ENCODE measurements at regions not wholly inside any gene's neighbourhood (a gene's known extent, or its start where the extent isn't known, plus 50 kb on each side); places are given as distances from the start of the nearest gene placed in this dataset.

GRCh38 chr11:122322329-122322728, 206.3 kb upstream of the BLID start:
- TF ChIP-seq, protein P1, sequence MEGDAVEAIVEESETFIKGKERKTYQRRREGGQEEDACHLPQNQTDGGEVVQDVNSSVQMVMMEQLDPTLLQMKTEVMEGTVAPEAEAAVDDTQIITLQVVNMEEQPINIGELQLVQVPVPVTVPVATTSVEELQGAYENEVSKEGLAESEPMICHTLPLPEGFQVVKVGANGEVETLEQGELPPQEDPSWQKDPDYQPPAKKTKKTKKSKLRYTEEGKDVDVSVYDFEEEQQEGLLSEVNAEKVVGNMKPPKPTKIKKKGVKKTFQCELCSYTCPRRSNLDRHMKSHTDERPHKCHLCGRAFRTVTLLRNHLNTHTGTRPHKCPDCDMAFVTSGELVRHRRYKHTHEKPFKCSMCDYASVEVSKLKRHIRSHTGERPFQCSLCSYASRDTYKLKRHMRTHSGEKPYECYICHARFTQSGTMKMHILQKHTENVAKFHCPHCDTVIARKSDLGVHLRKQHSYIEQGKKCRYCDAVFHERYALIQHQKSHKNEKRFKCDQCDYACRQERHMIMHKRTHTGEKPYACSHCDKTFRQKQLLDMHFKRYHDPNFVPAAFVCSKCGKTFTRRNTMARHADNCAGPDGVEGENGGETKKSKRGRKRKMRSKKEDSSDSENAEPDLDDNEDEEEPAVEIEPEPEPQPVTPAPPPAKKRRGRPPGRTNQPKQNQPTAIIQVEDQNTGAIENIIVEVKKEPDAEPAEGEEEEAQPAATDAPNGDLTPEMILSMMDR (IDR thresholded peaks at IDR 0.05) = no peak
- TF ChIP-seq POLR2A (IDR thresholded peaks at IDR 0.05) = no peak

All from adrenal gland (tissue), 5 donors.